SK-N-SH treated with all-trans-retinoic acid at 6 μM for 48 hours (cell line): ENCODE measurements at regions not wholly inside any gene's neighbourhood (a gene's known extent, or its start where the extent isn't known, plus 50 kb on each side); places are given as distances from the start of the nearest gene placed in this dataset.

Source experiments
- ATAC-seq: fragments of 200-7000 bp; cut with Tn5 transposase; 3 replicates; pipeline ENCODE4 v1.9.1; 2020; ENCODE audit warnings: mild to moderate bottlenecking, moderate library complexity
- ARNTL ChIP-seq: fragments of 450-650 bp; formaldehyde crosslinking; IDR thresholded peaks from 2 replicates; pipeline ENCODE4 v1.5.0; 2020; ENCODE audit warnings: low read depth, mild to moderate bottlenecking, moderate library complexity, borderline replicate concordance
- BACH2 ChIP-seq: fragments of 250-450 bp; sonication (Bioruptor Pico); IDR thresholded peaks from 2 replicates; pipeline ENCODE4 v1.9.0; 2021; ENCODE audit warnings: mild to moderate bottlenecking, borderline replicate concordance
- CSDC2 ChIP-seq: fragments of 250-450 bp; sonication (Bioruptor Pico); IDR thresholded peaks from 2 replicates; pipeline ENCODE4 v1.5.0; 2020; ENCODE audit warnings: mild to moderate bottlenecking, moderate library complexity
- ESRRG ChIP-seq: fragments of 250-450 bp; sonication (Bioruptor Pico); IDR thresholded peaks from 2 replicates; pipeline ENCODE4 v1.6.1; 2021; ENCODE audit warnings: mild to moderate bottlenecking
- GLIS3 ChIP-seq: fragments of 250-450 bp; sonication (Bioruptor Pico); IDR thresholded peaks from 2 replicates; pipeline ENCODE4 v1.5.0; 2020; ENCODE audit warnings: mild to moderate bottlenecking, moderate library complexity
- ISL1 ChIP-seq: fragments of 250-450 bp; sonication (Bioruptor Pico); IDR thresholded peaks from 2 replicates; pipeline ENCODE4 v2.1.2; 2022; ENCODE audit warnings: mild to moderate bottlenecking, moderate library complexity
- OSR1 ChIP-seq: fragments of 250-450 bp; sonication (Bioruptor Pico); IDR thresholded peaks from 2 replicates; pipeline ENCODE4 v1.8.0; 2022; ENCODE audit warnings: moderate library complexity, mild to moderate bottlenecking, inconsistent platforms
- PPARA ChIP-seq: fragments of 250-450 bp; sonication (Bioruptor Pico); IDR thresholded peaks from 2 replicates; pipeline ENCODE4 v1.5.0; 2020; ENCODE audit warnings: mild to moderate bottlenecking, borderline replicate concordance
- RARB ChIP-seq: fragments of 250-450 bp; sonication (Bioruptor Pico); IDR thresholded peaks from 2 replicates; pipeline ENCODE4 v1.8.0; 2021; ENCODE audit warnings: mild to moderate bottlenecking, moderate library complexity
- SNAI2 ChIP-seq: fragments of 250-450 bp; sonication (Bioruptor Pico); IDR thresholded peaks from 2 replicates; pipeline ENCODE4 v1.5.0; 2020; ENCODE audit warnings: mild to moderate bottlenecking, moderate library complexity
- TCF4 ChIP-seq: fragments of 250-450 bp; sonication (Bioruptor Pico); IDR thresholded peaks from 2 replicates; pipeline ENCODE4 v1.8.0; 2021; ENCODE audit warnings: mild to moderate bottlenecking, moderate library complexity, borderline replicate concordance
- TOX ChIP-seq: fragments of 250-450 bp; sonication (Bioruptor Pico); IDR thresholded peaks from 2 replicates; pipeline ENCODE4 v1.8.0; 2021; ENCODE audit warnings: mild to moderate bottlenecking, moderate library complexity, borderline replicate concordance
- ZFP3 ChIP-seq: fragments of 250-450 bp; sonication (Bioruptor Pico); IDR thresholded peaks from 2 replicates; pipeline ENCODE4 v1.5.0; 2020; ENCODE audit warnings: mild to moderate bottlenecking, moderate library complexity
- ZFP30 ChIP-seq: fragments of 450-650 bp; formaldehyde crosslinking; IDR thresholded peaks from 2 replicates; pipeline ENCODE4 v1.5.0; 2022; ENCODE audit warnings: mild to moderate bottlenecking, moderate library complexity
- ZNF8 ChIP-seq: fragments of 450-650 bp; formaldehyde crosslinking; IDR thresholded peaks from 2 replicates; pipeline ENCODE4 v1.5.0; 2020; ENCODE audit warnings: mild to moderate bottlenecking, moderate library complexity
- TF ChIP-seq, protein P1 (sequence below): fragments of 250-450 bp; sonication (Bioruptor Pico); IDR thresholded peaks from 2 replicates; pipeline ENCODE4 v1.5.0; 2020; ENCODE audit warnings: mild to moderate bottlenecking, moderate library complexity
- TF ChIP-seq, protein P2 (sequence below): fragments of 250-450 bp; sonication (Bioruptor Pico); IDR thresholded peaks from 2 replicates; pipeline ENCODE4 v1.5.1; 2020; ENCODE audit warnings: low read depth, mild to moderate bottlenecking, moderate library complexity
- TF ChIP-seq, protein P3 (sequence below): fragments of 250-450 bp; sonication (Bioruptor Pico); IDR thresholded peaks from 2 replicates; pipeline ENCODE4 v1.8.0; 2020; ENCODE audit warnings: mild to moderate bottlenecking, moderate library complexity, borderline replicate concordance
- TF ChIP-seq, protein P4 (sequence below): fragments of 250-450 bp; sonication (Bioruptor Pico); IDR thresholded peaks from 2 replicates; pipeline ENCODE4 v1.8.0; 2021; ENCODE audit warnings: low read depth, mild to moderate bottlenecking, moderate library complexity, borderline replicate concordance
- TF ChIP-seq, protein P5 (sequence below): fragments of 250-450 bp; sonication (Bioruptor Pico); IDR thresholded peaks from 2 replicates; pipeline ENCODE4 v1.5.1; 2021; ENCODE audit warnings: mild to moderate bottlenecking, moderate library complexity

DNA sequence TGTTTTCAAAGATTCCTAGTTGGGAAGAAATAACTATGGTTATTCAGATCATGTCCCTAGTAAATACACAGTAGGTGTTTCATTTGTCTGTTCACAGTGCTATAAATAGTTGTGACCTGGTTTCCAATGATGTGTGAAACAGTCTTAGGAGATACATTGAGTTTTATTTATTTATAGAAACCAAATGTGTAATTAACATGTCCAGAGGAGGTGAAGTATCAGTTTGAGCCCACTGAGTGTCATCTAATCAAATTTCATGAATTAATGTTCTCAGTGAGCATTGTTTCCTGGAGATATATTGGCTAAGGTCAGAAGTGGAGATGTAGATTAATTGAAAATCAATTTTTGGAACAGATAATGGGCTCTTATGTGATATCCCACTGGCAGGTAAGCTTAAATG, 996.3 kb downstream of the FSTL5 start (continued):
- TF ChIP-seq, protein P1, sequence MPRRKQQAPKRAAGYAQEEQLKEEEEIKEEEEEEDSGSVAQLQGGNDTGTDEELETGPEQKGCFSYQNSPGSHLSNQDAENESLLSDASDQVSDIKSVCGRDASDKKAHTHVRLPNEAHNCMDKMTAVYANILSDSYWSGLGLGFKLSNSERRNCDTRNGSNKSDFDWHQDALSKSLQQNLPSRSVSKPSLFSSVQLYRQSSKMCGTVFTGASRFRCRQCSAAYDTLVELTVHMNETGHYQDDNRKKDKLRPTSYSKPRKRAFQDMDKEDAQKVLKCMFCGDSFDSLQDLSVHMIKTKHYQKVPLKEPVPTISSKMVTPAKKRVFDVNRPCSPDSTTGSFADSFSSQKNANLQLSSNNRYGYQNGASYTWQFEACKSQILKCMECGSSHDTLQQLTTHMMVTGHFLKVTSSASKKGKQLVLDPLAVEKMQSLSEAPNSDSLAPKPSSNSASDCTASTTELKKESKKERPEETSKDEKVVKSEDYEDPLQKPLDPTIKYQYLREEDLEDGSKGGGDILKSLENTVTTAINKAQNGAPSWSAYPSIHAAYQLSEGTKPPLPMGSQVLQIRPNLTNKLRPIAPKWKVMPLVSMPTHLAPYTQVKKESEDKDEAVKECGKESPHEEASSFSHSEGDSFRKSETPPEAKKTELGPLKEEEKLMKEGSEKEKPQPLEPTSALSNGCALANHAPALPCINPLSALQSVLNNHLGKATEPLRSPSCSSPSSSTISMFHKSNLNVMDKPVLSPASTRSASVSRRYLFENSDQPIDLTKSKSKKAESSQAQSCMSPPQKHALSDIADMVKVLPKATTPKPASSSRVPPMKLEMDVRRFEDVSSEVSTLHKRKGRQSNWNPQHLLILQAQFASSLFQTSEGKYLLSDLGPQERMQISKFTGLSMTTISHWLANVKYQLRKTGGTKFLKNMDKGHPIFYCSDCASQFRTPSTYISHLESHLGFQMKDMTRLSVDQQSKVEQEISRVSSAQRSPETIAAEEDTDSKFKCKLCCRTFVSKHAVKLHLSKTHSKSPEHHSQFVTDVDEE (CRISPR knock-in tag) = no peak
- TF ChIP-seq, protein P2, sequence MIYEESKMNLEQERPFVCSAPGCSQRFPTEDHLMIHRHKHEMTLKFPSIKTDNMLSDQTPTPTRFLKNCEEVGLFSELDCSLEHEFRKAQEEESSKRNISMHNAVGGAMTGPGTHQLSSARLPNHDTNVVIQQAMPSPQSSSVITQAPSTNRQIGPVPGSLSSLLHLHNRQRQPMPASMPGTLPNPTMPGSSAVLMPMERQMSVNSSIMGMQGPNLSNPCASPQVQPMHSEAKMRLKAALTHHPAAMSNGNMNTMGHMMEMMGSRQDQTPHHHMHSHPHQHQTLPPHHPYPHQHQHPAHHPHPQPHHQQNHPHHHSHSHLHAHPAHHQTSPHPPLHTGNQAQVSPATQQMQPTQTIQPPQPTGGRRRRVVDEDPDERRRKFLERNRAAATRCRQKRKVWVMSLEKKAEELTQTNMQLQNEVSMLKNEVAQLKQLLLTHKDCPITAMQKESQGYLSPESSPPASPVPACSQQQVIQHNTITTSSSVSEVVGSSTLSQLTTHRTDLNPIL = no peak
- TF ChIP-seq ARNTL (CRISPR knock-in tag) (no peak), ESRRG (CRISPR knock-in tag) (no peak)
- TF ChIP-seq, protein P3, sequence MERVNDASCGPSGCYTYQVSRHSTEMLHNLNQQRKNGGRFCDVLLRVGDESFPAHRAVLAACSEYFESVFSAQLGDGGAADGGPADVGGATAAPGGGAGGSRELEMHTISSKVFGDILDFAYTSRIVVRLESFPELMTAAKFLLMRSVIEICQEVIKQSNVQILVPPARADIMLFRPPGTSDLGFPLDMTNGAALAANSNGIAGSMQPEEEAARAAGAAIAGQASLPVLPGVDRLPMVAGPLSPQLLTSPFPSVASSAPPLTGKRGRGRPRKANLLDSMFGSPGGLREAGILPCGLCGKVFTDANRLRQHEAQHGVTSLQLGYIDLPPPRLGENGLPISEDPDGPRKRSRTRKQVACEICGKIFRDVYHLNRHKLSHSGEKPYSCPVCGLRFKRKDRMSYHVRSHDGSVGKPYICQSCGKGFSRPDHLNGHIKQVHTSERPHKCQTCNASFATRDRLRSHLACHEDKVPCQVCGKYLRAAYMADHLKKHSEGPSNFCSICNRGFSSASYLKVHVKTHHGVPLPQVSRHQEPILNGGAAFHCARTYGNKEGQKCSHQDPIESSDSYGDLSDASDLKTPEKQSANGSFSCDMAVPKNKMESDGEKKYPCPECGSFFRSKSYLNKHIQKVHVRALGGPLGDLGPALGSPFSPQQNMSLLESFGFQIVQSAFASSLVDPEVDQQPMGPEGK (CRISPR knock-in tag) = no peak
- TF ChIP-seq, all 23 proteins: peak for 0

DNA sequence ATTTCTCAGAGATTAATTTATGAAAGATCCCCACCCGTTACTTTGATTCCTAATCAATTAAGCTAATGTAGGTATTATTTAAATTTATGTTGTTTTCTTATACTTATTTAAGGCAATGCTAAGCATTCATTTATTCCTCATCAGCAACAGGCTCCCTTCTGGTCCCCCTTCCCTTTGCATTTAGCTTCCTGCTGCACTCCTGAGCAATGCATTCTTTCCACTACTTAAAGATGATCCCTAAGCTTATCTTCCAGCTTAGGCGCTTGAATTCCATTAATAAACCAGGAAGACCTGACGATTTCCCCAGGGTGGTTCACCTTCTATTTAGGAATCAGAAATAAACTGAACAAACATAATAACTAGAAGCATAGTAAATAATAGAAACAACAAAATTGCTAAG, 1003.1 kb downstream of the FSTL5 start:
- ATAC-seq = no peak
- TF ChIP-seq, protein P4, sequence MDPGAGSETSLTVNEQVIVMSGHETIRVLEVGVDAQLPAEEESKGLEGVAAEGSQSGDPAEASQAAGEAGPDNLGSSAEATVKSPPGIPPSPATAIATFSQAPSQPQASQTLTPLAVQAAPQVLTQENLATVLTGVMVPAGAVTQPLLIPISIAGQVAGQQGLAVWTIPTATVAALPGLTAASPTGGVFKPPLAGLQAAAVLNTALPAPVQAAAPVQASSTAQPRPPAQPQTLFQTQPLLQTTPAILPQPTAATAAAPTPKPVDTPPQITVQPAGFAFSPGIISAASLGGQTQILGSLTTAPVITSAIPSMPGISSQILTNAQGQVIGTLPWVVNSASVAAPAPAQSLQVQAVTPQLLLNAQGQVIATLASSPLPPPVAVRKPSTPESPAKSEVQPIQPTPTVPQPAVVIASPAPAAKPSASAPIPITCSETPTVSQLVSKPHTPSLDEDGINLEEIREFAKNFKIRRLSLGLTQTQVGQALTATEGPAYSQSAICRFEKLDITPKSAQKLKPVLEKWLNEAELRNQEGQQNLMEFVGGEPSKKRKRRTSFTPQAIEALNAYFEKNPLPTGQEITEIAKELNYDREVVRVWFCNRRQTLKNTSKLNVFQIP = no peak
- no peak for TF ChIP-seq CSDC2 (CRISPR knock-in tag)
- TF ChIP-seq ZFP30 = no peak
- no peak for TF ChIP-seq RARB
- TF ChIP-seq, protein P2 = no peak
- TF ChIP-seq SNAI2 (CRISPR knock-in tag) = no peak
- TF ChIP-seq ARNTL (CRISPR knock-in tag) = no peak
- no peak for TF ChIP-seq PPARA (CRISPR knock-in tag)
- no peak for TF ChIP-seq ISL1 (CRISPR knock-in tag)
- TF ChIP-seq ZNF8 = no peak
- TF ChIP-seq GLIS3 = no peak
- no peak for TF ChIP-seq TOX
- TF ChIP-seq ZFP3 (CRISPR knock-in tag) = no peak
- TF ChIP-seq BACH2 (CRISPR knock-in tag) = no peak
- TF ChIP-seq, protein P5, sequence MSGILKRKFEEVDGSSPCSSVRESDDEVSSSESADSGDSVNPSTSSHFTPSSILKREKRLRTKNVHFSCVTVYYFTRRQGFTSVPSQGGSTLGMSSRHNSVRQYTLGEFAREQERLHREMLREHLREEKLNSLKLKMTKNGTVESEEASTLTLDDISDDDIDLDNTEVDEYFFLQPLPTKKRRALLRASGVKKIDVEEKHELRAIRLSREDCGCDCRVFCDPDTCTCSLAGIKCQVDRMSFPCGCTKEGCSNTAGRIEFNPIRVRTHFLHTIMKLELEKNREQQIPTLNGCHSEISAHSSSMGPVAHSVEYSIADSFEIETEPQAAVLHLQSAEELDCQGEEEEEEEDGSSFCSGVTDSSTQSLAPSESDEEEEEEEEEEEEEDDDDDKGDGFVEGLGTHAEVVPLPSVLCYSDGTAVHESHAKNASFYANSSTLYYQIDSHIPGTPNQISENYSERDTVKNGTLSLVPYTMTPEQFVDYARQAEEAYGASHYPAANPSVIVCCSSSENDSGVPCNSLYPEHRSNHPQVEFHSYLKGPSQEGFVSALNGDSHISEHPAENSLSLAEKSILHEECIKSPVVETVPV (CRISPR knock-in tag) = no peak
- TF ChIP-seq OSR1 (CRISPR knock-in tag) = no peak
- no peak for TF ChIP-seq TCF4
- TF ChIP-seq, all 23 proteins: peak for 0

DNA sequence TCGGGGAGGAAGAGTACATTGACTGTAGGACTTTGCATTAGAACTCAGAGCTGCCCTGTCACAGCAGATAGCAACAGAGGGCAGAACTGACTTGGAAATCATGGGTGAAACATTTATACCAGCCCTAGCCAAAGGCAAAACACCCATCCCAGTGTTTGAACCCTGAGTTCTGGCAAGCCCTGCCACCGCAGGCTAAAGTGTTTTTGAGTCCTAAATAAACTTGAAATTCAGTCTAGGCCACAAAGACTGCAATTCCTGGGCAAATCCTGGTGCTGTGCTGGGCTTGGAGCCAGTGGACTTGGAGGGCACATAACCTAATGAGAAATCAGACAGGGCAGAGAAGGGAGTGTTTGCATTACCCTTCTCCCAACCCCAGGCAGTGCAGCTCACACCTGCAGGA, 1015.7 kb downstream of the FSTL5 start:
- ATAC-seq = no peak
- no peak for TF ChIP-seq BACH2 (CRISPR knock-in tag)
- no peak for TF ChIP-seq TCF4
- TF ChIP-seq SNAI2 (CRISPR knock-in tag) = no peak
- TF ChIP-seq, protein P2 = no peak
- TF ChIP-seq ZNF8 = no peak
- no peak for TF ChIP-seq ISL1 (CRISPR knock-in tag)
- TF ChIP-seq, protein P1 (CRISPR knock-in tag) = no peak
- no peak for TF ChIP-seq TOX
- no peak for TF ChIP-seq ZFP3 (CRISPR knock-in tag)
- no peak for TF ChIP-seq ZFP30
- TF ChIP-seq, protein P4 = no peak
